DOHH2 (cell line): ENCODE measurements at regions not wholly inside any gene's neighbourhood (a gene's known extent, or its start where the extent isn't known, plus 50 kb on each side); places are given as distances from the start of the nearest gene placed in this dataset.

Experiments
- EZH2phosphoT487 ChIP-seq: fragments of 200-600 bp; sonication (generic); IDR thresholded peaks from 2 replicates; pipeline ENCODE4 v1.6.1; 2017; ENCODE audit warnings: borderline replicate concordance, mild to moderate bottlenecking, antibody characterized with exemption, low read length, moderate library complexity, mixed read lengths
- TF ChIP-seq, protein P1 (sequence below): fragments of 200-600 bp; sonication (generic); IDR thresholded peaks from one replicate; pipeline ENCODE4 v1.5.1; 2014; ENCODE audit warnings: antibody characterized with exemption, mild to moderate bottlenecking, low read depth, low read length; ENCODE audit not compliant: poor library complexity, severe bottlenecking

DNA sequence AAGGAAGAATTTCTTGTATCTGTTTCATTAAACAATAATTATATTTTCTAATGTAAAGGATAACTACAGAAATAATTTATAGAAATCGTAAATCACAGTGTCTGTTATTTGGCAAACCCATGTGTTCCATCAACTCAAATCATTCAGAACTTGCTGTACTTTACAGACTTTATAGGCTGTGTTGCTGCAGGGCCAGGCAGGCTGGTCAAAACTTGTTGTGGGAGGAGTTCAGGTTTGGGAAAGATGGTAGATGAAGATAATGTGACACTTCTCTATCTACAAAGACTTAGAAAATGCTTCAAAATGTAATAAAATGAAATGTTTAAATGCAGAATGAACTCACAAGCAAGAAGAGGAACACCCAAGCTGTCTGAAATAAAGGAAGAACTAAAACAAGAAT, 183.4 kb downstream of the SEMA6D start:
- TF ChIP-seq, protein P1, sequence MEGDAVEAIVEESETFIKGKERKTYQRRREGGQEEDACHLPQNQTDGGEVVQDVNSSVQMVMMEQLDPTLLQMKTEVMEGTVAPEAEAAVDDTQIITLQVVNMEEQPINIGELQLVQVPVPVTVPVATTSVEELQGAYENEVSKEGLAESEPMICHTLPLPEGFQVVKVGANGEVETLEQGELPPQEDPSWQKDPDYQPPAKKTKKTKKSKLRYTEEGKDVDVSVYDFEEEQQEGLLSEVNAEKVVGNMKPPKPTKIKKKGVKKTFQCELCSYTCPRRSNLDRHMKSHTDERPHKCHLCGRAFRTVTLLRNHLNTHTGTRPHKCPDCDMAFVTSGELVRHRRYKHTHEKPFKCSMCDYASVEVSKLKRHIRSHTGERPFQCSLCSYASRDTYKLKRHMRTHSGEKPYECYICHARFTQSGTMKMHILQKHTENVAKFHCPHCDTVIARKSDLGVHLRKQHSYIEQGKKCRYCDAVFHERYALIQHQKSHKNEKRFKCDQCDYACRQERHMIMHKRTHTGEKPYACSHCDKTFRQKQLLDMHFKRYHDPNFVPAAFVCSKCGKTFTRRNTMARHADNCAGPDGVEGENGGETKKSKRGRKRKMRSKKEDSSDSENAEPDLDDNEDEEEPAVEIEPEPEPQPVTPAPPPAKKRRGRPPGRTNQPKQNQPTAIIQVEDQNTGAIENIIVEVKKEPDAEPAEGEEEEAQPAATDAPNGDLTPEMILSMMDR: no peak
- no peak for TF ChIP-seq EZH2phosphoT487
